Heart right ventricle (tissue), 16 donors: ENCODE measurements at regions not wholly inside any gene's neighbourhood (a gene's known extent, or its start where the extent isn't known, plus 50 kb on each side); places are given as distances from the start of the nearest gene placed in this dataset.

Experiments used
- ATAC-seq, 8 donors: fragments of 200-7000 bp; cut with Tn5 transposase; one replicate each; pipeline ENCODE4 v1.9.1; 2020; ENCODE audit warnings: mild to moderate bottlenecking in 8 of 8, moderate library complexity in 8 of 8, moderate number of reproducible peaks in 1 of 8
- DNase-seq, 2 donors: peaks; one replicate each; pipeline ENCODE4 v3.0.0-alpha.2; 2020
- H3K27ac ChIP-seq, 10 donors: fragments of 200-600 bp; sonication (generic) in 2 of 10; one replicate each; pipeline versions ENCODE4 v1.5.0 to v1.8.0; 2020 to 2022; ENCODE audit warnings: mild to moderate bottlenecking in 3 of 10
- H3K27me3 ChIP-seq, 7 donors: fragments of 200-600 bp; one replicate each; pipeline ENCODE4 v1.8.0; 2021 to 2022; ENCODE audit warnings: mild to moderate bottlenecking in 2 of 7
- H3K36me3 ChIP-seq, 9 donors: fragments of 200-600 bp; sonication (generic) in 1 of 9; one replicate each; pipeline versions ENCODE4 v1.5.0 to v1.8.0; 2020 to 2022; ENCODE audit warnings: mild to moderate bottlenecking in 2 of 9
- H3K4me1 ChIP-seq, 9 donors: fragments of 200-600 bp; sonication (generic) in 1 of 9; one replicate each; pipeline versions ENCODE4 v1.5.0 to v1.8.0; 2020 to 2022; ENCODE audit warnings: mild to moderate bottlenecking in 4 of 9
- H3K4me3 ChIP-seq, 10 donors: fragments of 200-600 bp; sonication (generic) in 2 of 10; one replicate each; pipeline versions ENCODE4 v1.5.0 to v1.8.0; 2020 to 2022; ENCODE audit warnings: mild to moderate bottlenecking in 7 of 10, moderate library complexity in 2 of 10
- H3K9me3 ChIP-seq, 11 donors: fragments of 200-600 bp in 10 of 11; sonication (generic) in 2 of 11; one replicate each; pipeline versions ENCODE4 v1.5.0 to v1.8.0; 2013 to 2022; ENCODE audit warnings: mild to moderate bottlenecking in 2 of 11, control low read depth in 1 of 11, moderate library complexity in 1 of 11
- WGBS, 2 donors: extraction: QIAGEN DNeasy Blood & Tissue Kit; methylation state at CpG; one replicate each; pipeline ENCODE4 v1.1.7; 2013; ENCODE audit warnings: inconsistent platforms in 1 of 2; 5-methylcytosine and 5-hydroxymethylcytosine counted together
- intact Hi-C, 10 donors: fragments of 100-400 bp; cut with DNase I; formaldehyde crosslinking; loops; one replicate each; pipeline versions ENCODE4 v1.11.1 to v1.14.2; 2022
- TF ChIP-seq, protein P1 (sequence below), 9 donors: fragments of 200-600 bp; sonication (generic) in 2 of 9; IDR thresholded peaks; one replicate each; pipeline versions ENCODE4 v1.5.0 to v1.8.0; 2021 to 2022; ENCODE audit warnings: antibody characterized with exemption in 9 of 9, mild to moderate bottlenecking in 5 of 9, moderate library complexity in 1 of 9
- donor health status: Arrhythmogenic right ventricular cardiomyopathy.
- donor health status: ischemic (EF 13 %, LVEDD 7.1; RV severe dilation, severe dysfunction).
- donor health status: healthy with polysubstance abuse.
- donor health status: DM: no; HTN: yes; CAD: no.
- donor health status: DM: no; HTN: no; CAD: no.
- donor health status: ischemic (EF 25% LVEDD 6.9; RV normal size, moderate dysfunction).
- donor health status: ischemic (EF 25% LVEDD 5.7; RV mildly dilated, moderate dysfunction).
- donor health status: healthy.
- donor health status: DM: yes; HTN: yes; CAD: no.
- donor health status: Ischemic cardiomyopathy.
- donor health status: ischemic (EF 35%, LVEDD 5.7; RV mildly dilated, moderate dysfunction).
- donor health status: nonischemic (EF 11% LVEDD 7.7; RV severe dilation, severe dysfunction).
- donor health status: DM: yes; HTN: yes; CAD: no.
- donor health status: PGD.
- donor health status: ischemic (EF 29% LVEDD 5.4; RV normal size, mild dysfunction).
- donor health status: nonischemic (EF 23%, LVEDD 6.1; RV moderate dilation, normal function).

DNA sequence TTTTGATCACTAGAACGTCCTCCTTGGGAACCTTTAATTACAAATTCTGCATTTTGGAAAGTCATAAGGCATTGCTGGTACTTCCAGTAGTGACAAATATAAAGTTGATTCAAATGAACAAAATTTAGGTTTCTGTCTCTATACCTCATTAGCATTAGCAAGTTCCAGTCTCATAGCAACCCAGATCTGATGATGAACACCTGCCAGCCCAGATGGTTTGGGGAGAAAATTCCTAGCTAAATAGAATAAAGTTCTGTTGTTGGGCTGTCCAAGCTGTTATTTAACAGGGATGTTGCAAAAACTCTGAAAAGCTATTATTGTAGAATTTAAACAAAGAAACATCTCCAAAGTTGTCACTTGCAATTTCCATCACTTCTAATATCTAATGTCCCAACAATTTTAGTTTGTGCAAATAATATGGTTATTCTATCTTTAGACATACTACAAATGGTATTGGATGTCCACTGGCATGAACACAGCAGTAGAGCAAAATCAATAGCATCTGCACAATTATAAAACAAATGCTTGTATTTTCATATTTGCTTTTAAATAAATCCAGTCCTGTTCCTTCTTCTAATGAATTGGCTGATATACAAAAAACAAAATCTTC, 299.4 kb downstream of the SLC16A7 start:
- Histone ChIP-seq H3K4me3 (no peak overlapping the region), H3K27ac (no peak overlapping the region), H3K9me3 (no peaks in the 10 kb centered on the region), H3K4me1 (no peaks in the 10 kb centered on the region), H3K36me3 (no peaks in the 10 kb centered on the region), H3K27me3 (no peaks in the 10 kb centered on the region)
- intact Hi-C loops, result no loop called here
- DNase-seq, result no peak
- no peak for ATAC-seq
- TF ChIP-seq, protein P1, sequence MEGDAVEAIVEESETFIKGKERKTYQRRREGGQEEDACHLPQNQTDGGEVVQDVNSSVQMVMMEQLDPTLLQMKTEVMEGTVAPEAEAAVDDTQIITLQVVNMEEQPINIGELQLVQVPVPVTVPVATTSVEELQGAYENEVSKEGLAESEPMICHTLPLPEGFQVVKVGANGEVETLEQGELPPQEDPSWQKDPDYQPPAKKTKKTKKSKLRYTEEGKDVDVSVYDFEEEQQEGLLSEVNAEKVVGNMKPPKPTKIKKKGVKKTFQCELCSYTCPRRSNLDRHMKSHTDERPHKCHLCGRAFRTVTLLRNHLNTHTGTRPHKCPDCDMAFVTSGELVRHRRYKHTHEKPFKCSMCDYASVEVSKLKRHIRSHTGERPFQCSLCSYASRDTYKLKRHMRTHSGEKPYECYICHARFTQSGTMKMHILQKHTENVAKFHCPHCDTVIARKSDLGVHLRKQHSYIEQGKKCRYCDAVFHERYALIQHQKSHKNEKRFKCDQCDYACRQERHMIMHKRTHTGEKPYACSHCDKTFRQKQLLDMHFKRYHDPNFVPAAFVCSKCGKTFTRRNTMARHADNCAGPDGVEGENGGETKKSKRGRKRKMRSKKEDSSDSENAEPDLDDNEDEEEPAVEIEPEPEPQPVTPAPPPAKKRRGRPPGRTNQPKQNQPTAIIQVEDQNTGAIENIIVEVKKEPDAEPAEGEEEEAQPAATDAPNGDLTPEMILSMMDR (IDR thresholded peaks at IDR 0.05), result no peak
- 75 to 82% methylated on average over 1 of the region's 1 CpG for WGBS, 2 donors

DNA sequence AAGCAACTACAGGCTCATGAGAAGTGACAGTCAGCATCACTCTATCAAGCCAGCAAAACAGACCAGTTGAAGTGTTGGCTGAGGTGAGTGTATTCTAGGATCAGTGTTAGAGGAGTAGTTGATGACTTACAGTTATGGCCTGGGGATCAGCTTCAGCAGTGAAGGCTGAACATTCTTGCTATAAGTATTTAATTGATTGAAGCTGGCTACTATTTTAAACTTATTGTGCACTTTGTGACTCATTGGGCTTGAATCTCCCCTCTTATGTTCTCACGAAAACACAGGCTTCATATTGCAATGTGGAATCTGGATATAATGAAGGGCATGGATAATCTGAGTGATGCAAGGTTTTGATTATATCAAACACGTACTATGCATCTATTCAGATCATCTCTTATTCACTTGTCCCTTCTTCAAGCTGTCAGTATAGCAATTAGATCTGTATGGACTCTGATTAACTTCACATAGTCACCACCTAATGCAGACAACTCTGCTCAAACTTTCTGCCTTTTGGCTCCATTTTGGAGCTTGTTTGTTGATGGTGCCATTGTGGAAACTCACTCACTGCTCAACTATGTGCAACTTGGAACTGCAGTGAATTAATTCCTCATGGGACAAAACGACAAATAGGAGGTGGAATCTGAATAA, 309.2 kb downstream of the SLC16A7 start:
- Histone ChIP-seq H3K27ac (no peak overlapping the region), H3K27me3 (no peaks in the 10 kb centered on the region), H3K36me3 (no peaks in the 10 kb centered on the region), H3K4me3 (no peak overlapping the region), H3K9me3 (peaks cover 0 to 8% (median 0%) of the 10 kb centered on the region in 11 donors), H3K4me1 (no peaks in the 10 kb centered on the region)
- DNase-seq, result no peak
- TF ChIP-seq, protein P1 (IDR thresholded peaks at IDR 0.05), result no peak
- ATAC-seq, result peak in 1 of 8 donors; percentile 25
- intact Hi-C loops, result no loop called here
- 40 to 52% methylated on average over 3 of the region's 3 CpGs for WGBS, 2 donors

DNA sequence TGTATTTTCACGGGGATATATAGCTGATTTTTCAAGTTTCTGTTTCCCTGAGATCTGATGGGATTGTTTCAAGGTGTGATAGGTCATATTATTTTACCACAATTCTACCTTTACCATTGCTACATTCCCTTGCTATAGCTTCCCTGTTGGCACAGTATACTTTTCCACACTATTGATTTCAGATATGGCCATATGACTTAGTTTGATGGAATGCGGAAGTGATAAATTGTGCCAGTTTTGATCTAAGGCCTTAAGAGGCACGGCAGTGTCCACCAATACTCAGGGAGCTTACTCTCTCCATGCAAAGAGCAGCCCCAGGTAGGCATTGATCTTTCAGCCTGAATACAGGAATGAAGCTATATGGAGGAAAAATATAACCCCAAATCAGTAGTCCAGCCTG, 315.7 kb downstream of the SLC16A7 start:
- TF ChIP-seq, protein P1 (IDR thresholded peaks at IDR 0.05), result no peak
- no peak for DNase-seq
- WGBS, 2 donors, result 87 to 91% methylated on average over 3 of the region's 3 CpGs
- intact Hi-C loops, result no loop called here
- H3K27ac ChIP-seq, result no peak overlapping the region
- H3K36me3 ChIP-seq, result no peaks in the 10 kb centered on the region
- no peaks in the 10 kb centered on the region for H3K4me1 ChIP-seq
- ATAC-seq, result no peak
- H3K4me3 ChIP-seq, result no peak overlapping the region
- no peaks in the 10 kb centered on the region for H3K9me3 ChIP-seq
- no peaks in the 10 kb centered on the region for H3K27me3 ChIP-seq

DNA sequence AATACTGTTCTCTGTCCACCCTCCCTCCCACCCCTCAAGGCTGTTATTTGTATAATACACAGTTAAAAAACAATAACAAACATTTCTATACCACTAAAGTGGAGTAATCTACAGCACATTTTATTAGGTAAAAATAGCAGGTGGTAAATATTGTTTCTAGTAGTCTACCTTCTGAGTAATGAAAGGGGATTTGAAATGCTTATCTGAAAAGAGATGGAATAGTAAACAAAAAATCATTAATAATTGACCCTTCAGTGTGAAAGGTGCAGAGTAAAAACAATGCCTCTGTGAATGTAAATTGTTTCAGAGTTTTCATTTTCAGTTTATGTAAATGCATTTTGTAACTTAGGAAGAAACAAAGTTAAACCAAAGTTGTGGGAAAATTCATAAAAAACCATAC, 321.2 kb downstream of the SLC16A7 start:
- H3K9me3 ChIP-seq, result peaks cover 0 to 30% (median 4%) of the 10 kb centered on the region in 11 donors
- H3K4me3 ChIP-seq, result no peak overlapping the region
- no peak for ATAC-seq
- H3K27me3 ChIP-seq, result no peaks in the 10 kb centered on the region
- H3K27ac ChIP-seq, result no peak overlapping the region
- no peak for DNase-seq
- no peaks in the 10 kb centered on the region for H3K4me1 ChIP-seq
- intact Hi-C loops, result no loop called here
- TF ChIP-seq, protein P1 (IDR thresholded peaks at IDR 0.05), result no peak
- H3K36me3 ChIP-seq, result no peaks in the 10 kb centered on the region
